Spleen (tissue), 11 donors: ENCODE measurements at regions not wholly inside any gene's neighbourhood (a gene's known extent, or its start where the extent isn't known, plus 50 kb on each side); places are given as distances from the start of the nearest gene placed in this dataset.

Experiments used
- DNase-seq: peaks from one replicate; pipeline ENCODE4 v3.0.0-alpha.2; 2020
- H3K27ac ChIP-seq, 8 donors: fragments of 200-600 bp; sonication (generic) in 7 of 8; 1 replicate in 4 of 8; 2 replicates in 4 of 8; pipeline versions ENCODE4 v1.5.0 to v1.8.0; 2016 to 2021; ENCODE audit warnings: inconsistent platforms in 4 of 8, mild to moderate bottlenecking in 4 of 8, moderate library complexity in 1 of 8
- H3K27me3 ChIP-seq, 7 donors: fragments of 200-600 bp; sonication (generic) in 6 of 7; replicated peaks in 1 of 7; 1 replicate in 4 of 7; 2 replicates in 3 of 7; pipeline versions ENCODE4 v1.5.0 to v1.8.0; 2016 to 2021; ENCODE audit warnings: inconsistent platforms in 3 of 7, mild to moderate bottlenecking in 1 of 7
- H3K36me3 ChIP-seq, 6 donors: fragments of 200-600 bp; sonication (generic) in 5 of 6; 1 replicate in 4 of 6; 2 replicates in 2 of 6; pipeline versions ENCODE4 v1.5.0 to v1.8.0; 2016 to 2021; ENCODE audit warnings: inconsistent platforms in 2 of 6
- H3K4me1 ChIP-seq, 6 donors: fragments of 200-600 bp; sonication (generic) in 5 of 6; 1 replicate in 3 of 6; 2 replicates in 3 of 6; pipeline versions ENCODE4 v1.5.0 to v1.8.0; 2016 to 2021; ENCODE audit warnings: inconsistent platforms in 3 of 6
- H3K4me3 ChIP-seq, 8 donors: fragments of 200-600 bp; sonication (generic) in 7 of 8; 1 replicate in 4 of 8; 2 replicates in 4 of 8; pipeline versions ENCODE4 v1.5.0 to v1.8.0; 2016 to 2021; ENCODE audit warnings: inconsistent platforms in 4 of 8, mild to moderate bottlenecking in 4 of 8, moderate library complexity in 2 of 8
- H3K9me3 ChIP-seq, 8 donors: fragments of 200-600 bp; sonication (generic) in 7 of 8; 1 replicate in 4 of 8; 2 replicates in 4 of 8; pipeline versions ENCODE4 v1.5.0 to v1.8.0; 2016 to 2021; ENCODE audit warnings: inconsistent platforms in 4 of 8
- CTCF ChIP-seq, 11 experiments: fragments of 200-600 bp in 7 of 11; fragments of 450-650 bp in 4 of 11; sonication (generic) in 4 of 11; IDR thresholded peaks in 8 of 11; conservative IDR thresholded peaks in 3 of 11; 1 replicate in 7 of 11; 2 replicates in 4 of 11; pipeline versions ENCODE4 v1.4.0 to v1.8.0; 2016 to 2021; ENCODE audit warnings: antibody characterized with exemption in 11 of 11, inconsistent platforms in 4 of 11, mild to moderate bottlenecking in 1 of 11
- POLR2A ChIP-seq, 3 donors: fragments of 450-650 bp; IDR thresholded peaks; one replicate each; pipeline ENCODE4 v1.5.1; 2017; ENCODE audit warnings: antibody characterized with exemption in 3 of 3, mild to moderate bottlenecking in 1 of 3
- POLR2AphosphoS5 ChIP-seq, 3 donors: sonication (generic); formaldehyde crosslinking; IDR thresholded peaks; one replicate each; pipeline ENCODE4 v1.5.1; 2017; ENCODE audit warnings: antibody characterized with exemption in 3 of 3
- WGBS, 5 donors: extraction: QIAGEN DNeasy Blood & Tissue Kit in 3 of 5; methylation state at CpG; one replicate each; pipeline versions ENCODE4 v1.1.5 to v1.1.7; 2013 to 2018; 5-methylcytosine and 5-hydroxymethylcytosine counted together
- intact Hi-C: fragments of 100-400 bp; cut with DNase I; formaldehyde crosslinking; loops from one replicate; pipeline ENCODE4 v1.15.0; 2023; ENCODE audit warnings: low total_unique reads
- donor health status: healthy with polysubstance abuse.
- donor health status: DM: no; HTN: no; CAD: no; lungs with moderate emphysema.
- donor health status: DM: no; HTN: no; CAD: no.
- donor health status: Bipolar disorder and iron deficiency.
- donor health status: healthy.
- donor health status: DM: no; HTN: no; CAD: no.
- donor health status: DM: yes; HTN: yes; CAD: no.

- TF ChIP-seq POLR2A (IDR thresholded peaks at IDR 0.05) (no peak), CTCF (IDR thresholded peaks at IDR 0.05 in 8 of 11, conservative IDR thresholded peaks at IDR 0.05 in 3 of 11) (no peak), POLR2AphosphoS5 (IDR thresholded peaks at IDR 0.05) (no peak)
- Histone ChIP-seq H3K36me3 (no peaks in the 10 kb centered on the region), H3K4me1 (no peaks in the 10 kb centered on the region), H3K4me3 (no peak overlapping the region), H3K9me3 (no peaks in the 10 kb centered on the region), H3K27ac (no peak overlapping the region), H3K27me3 (no peaks in the 10 kb centered on the region)
- DNase-seq = no peak
- 83 to 89% (median 88%) methylated on average over 3 of the region's 3 CpGs for WGBS, 5 donors
- intact Hi-C loops = no loop called here
These were observed 356.6 kb downstream of the BMP2 start for GRCh38 chr20:7124120-7124519.

- H3K4me1 ChIP-seq = no peaks in the 10 kb centered on the region
- H3K9me3 ChIP-seq = no peaks in the 10 kb centered on the region
- H3K27me3 ChIP-seq = no peaks in the 10 kb centered on the region
- intact Hi-C loops = no loop called here
- no peaks in the 10 kb centered on the region for H3K36me3 ChIP-seq
- H3K27ac ChIP-seq = no peak overlapping the region
- no peak for TF ChIP-seq POLR2AphosphoS5 (IDR thresholded peaks at IDR 0.05)
- TF ChIP-seq POLR2A (IDR thresholded peaks at IDR 0.05) = no peak
- no peak for TF ChIP-seq CTCF (IDR thresholded peaks at IDR 0.05 in 8 of 11, conservative IDR thresholded peaks at IDR 0.05 in 3 of 11)
- 83 to 96% (median 89%) methylated on average over 1 of the region's 1 CpG for WGBS, 5 donors
- no peak overlapping the region for H3K4me3 ChIP-seq
- no peak for DNase-seq
These were observed 369.4 kb downstream of the BMP2 start for GRCh38 chr20:7136886-7137285.

GRCh38 chr20:7137395-7138151 is 370.1 kb downstream of the BMP2 start:
- 66 to 78% (median 74%) methylated on average over 4 of the region's 4 CpGs for WGBS, 5 donors
- Histone ChIP-seq H3K36me3 (no peaks in the 10 kb centered on the region), H3K27ac (no peak overlapping the region), H3K27me3 (no peaks in the 10 kb centered on the region), H3K4me1 (no peaks in the 10 kb centered on the region), H3K9me3 (no peaks in the 10 kb centered on the region), H3K4me3 (no peak overlapping the region)
- TF ChIP-seq POLR2AphosphoS5 (IDR thresholded peaks at IDR 0.05) (no peak), POLR2A (IDR thresholded peaks at IDR 0.05) (no peak)
- no peak for DNase-seq
- intact Hi-C loops = no loop called here

GRCh38 chr20:7144464-7144863 is 377.0 kb downstream of the BMP2 start:
- 53 to 78% (median 65%) methylated on average over 2 of the region's 2 CpGs for WGBS, 5 donors
- H3K4me1 ChIP-seq = no peaks in the 10 kb centered on the region
- H3K27ac ChIP-seq = no peak overlapping the region
- no peak overlapping the region for H3K4me3 ChIP-seq
- H3K9me3 ChIP-seq = no peaks in the 10 kb centered on the region
- intact Hi-C loops = no loop called here
- DNase-seq = no peak
- no peaks in the 10 kb centered on the region for H3K27me3 ChIP-seq
- H3K36me3 ChIP-seq = no peaks in the 10 kb centered on the region
- no peak for TF ChIP-seq POLR2A (IDR thresholded peaks at IDR 0.05)
- no peak for TF ChIP-seq CTCF (IDR thresholded peaks at IDR 0.05 in 8 of 11, conservative IDR thresholded peaks at IDR 0.05 in 3 of 11)
- TF ChIP-seq POLR2AphosphoS5 (IDR thresholded peaks at IDR 0.05) = no peak
